Medulla oblongata (tissue), 1 donor: ENCODE measurements at regions not wholly inside any gene's neighbourhood (a gene's known extent, or its start where the extent isn't known, plus 50 kb on each side); places are given as distances from the start of the nearest gene placed in this dataset.
"Not testable (repeated sequence)": the region's sequence is repeated elsewhere in the genome, so short reads cannot be mapped to it uniquely, and the experiment has no call there.

ENCODE experiments used
- DNase-seq: peaks from one replicate; pipeline ENCODE4 v3.0.0-alpha.2; 2015; ENCODE audit errors: extremely low spot score

GRCh38 chr14:40368314-40368713, 936.1 kb upstream of the FBXO33 start:
- DNase-seq = no peak

- no peak for DNase-seq
Observed at GRCh38 chr14:40367717-40368116, 935.5 kb upstream of the FBXO33 start.

GRCh38 chr14:40365305-40365704, 933.1 kb upstream of the FBXO33 start:
- DNase-seq = no peak

GRCh38 chr14:40362856-40363255, 930.6 kb upstream of the FBXO33 start:
- DNase-seq = no peak

GRCh38 chr14:40354754-40355153, 922.5 kb upstream of the FBXO33 start:
- no peak for DNase-seq

GRCh38 chr14:40348104-40348503, 915.9 kb upstream of the FBXO33 start:
- DNase-seq = not testable (repeated sequence)

- DNase-seq = no peak
Observed at GRCh38 chr14:40347675-40348074, 915.4 kb upstream of the FBXO33 start.

- no peak for DNase-seq
Observed at GRCh38 chr14:40346275-40346674, 914.0 kb upstream of the FBXO33 start.

GRCh38 chr14:40345334-40345733, 913.1 kb upstream of the FBXO33 start:
- no peak for DNase-seq

- DNase-seq = no peak
Observed at GRCh38 chr14:40340708-40341107, 908.5 kb upstream of the FBXO33 start.

GRCh38 chr14:40336846-40337245, 904.6 kb upstream of the FBXO33 start:
- no peak for DNase-seq

- not testable (repeated sequence) for DNase-seq
Observed at GRCh38 chr14:40326519-40326918, 894.3 kb upstream of the FBXO33 start.

GRCh38 chr14:40318211-40318719, 886.0 kb upstream of the FBXO33 start:
- DNase-seq = no peak

GRCh38 chr14:40317690-40318089, 885.5 kb upstream of the FBXO33 start:
- no peak for DNase-seq

- DNase-seq = no peak
Observed at GRCh38 chr14:40312296-40312695, 880.1 kb upstream of the FBXO33 start.

- no peak for DNase-seq
Observed at GRCh38 chr14:40309124-40309523, 876.9 kb upstream of the FBXO33 start.

- no peak for DNase-seq
Observed at GRCh38 chr14:40308240-40308639, 876.0 kb upstream of the FBXO33 start.

- DNase-seq = no peak
Observed at GRCh38 chr14:40296821-40297220, 864.6 kb upstream of the FBXO33 start.

- DNase-seq = no peak
Observed at GRCh38 chr14:40292664-40293063, 860.4 kb upstream of the FBXO33 start.

GRCh38 chr14:40282196-40282595, 850.0 kb upstream of the FBXO33 start:
- DNase-seq = no peak

GRCh38 chr14:40280652-40281051, 848.4 kb upstream of the FBXO33 start:
- DNase-seq = no peak

GRCh38 chr14:40273417-40273816, 841.2 kb upstream of the FBXO33 start:
- DNase-seq = no peak

GRCh38 chr14:40271480-40271879, 839.2 kb upstream of the FBXO33 start:
- DNase-seq = no peak

GRCh38 chr14:40269436-40269835, 837.2 kb upstream of the FBXO33 start:
- no peak for DNase-seq

- DNase-seq = no peak
Observed at GRCh38 chr14:40268236-40268635, 836.0 kb upstream of the FBXO33 start.
